ENCODE measurements at regions not wholly inside any gene's neighbourhood (a gene's known extent, or its start where the extent isn't known, plus 50 kb on each side); places are given as distances from the start of the nearest gene placed in this dataset.

DNA sequence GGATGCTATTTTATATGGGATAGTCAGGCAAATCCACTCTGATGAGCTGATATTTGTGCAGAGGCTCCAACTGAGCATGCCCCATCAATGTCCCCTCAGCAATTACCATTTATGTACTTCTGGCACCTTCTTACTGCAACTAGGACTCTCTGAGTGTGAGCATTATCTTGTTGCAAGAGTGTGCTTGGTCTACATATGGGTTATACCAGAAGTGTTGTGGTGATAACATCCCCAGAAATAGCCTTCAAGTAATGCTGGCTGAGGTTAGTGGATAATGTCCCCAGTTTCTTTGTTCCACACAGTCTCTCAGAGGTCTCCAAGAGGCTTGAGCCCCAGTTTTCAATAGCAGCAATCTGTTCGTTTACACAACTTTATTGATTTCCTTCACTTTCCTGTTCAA, 408.6 kb downstream of the JRKL start:
- TF ChIP-seq, protein P1, sequence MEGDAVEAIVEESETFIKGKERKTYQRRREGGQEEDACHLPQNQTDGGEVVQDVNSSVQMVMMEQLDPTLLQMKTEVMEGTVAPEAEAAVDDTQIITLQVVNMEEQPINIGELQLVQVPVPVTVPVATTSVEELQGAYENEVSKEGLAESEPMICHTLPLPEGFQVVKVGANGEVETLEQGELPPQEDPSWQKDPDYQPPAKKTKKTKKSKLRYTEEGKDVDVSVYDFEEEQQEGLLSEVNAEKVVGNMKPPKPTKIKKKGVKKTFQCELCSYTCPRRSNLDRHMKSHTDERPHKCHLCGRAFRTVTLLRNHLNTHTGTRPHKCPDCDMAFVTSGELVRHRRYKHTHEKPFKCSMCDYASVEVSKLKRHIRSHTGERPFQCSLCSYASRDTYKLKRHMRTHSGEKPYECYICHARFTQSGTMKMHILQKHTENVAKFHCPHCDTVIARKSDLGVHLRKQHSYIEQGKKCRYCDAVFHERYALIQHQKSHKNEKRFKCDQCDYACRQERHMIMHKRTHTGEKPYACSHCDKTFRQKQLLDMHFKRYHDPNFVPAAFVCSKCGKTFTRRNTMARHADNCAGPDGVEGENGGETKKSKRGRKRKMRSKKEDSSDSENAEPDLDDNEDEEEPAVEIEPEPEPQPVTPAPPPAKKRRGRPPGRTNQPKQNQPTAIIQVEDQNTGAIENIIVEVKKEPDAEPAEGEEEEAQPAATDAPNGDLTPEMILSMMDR (conservative IDR thresholded peaks at IDR 0.05; ENCODE audit: control insufficient read depth, insufficient read depth, low read depth, low read length), result no peak
- no peak overlapping the region for H3K4me3 ChIP-seq (ENCODE audit: control insufficient read depth, low read depth, low read length)
- DNase-seq (ENCODE audit: low read depth), result no peak

DNA sequence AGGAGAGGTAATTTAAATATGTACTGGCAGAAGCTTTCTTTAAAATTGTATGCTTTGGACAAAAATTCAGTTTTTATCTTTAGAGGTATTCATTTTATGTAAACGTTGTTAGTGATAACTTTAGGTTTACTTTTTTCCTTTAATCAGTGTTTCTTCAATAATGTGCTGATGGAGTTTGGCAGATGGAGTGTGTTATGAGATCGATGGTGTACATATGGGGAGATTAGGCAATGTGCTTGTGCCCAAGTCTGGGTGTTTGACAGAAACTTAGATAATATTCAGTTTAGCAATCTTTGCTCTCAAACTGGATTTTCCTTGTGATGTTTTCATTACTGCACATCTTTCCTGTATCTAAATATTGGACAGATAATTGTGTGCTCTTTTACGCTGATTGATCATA, 425.4 kb downstream of the JRKL start:
- H3K4me3 ChIP-seq (ENCODE audit: control insufficient read depth, low read depth, low read length), result no peak overlapping the region
- TF ChIP-seq, protein P1 (conservative IDR thresholded peaks at IDR 0.05; ENCODE audit: control insufficient read depth, insufficient read depth, low read depth, low read length), result no peak
- no peak for DNase-seq (ENCODE audit: low read depth)

DNA sequence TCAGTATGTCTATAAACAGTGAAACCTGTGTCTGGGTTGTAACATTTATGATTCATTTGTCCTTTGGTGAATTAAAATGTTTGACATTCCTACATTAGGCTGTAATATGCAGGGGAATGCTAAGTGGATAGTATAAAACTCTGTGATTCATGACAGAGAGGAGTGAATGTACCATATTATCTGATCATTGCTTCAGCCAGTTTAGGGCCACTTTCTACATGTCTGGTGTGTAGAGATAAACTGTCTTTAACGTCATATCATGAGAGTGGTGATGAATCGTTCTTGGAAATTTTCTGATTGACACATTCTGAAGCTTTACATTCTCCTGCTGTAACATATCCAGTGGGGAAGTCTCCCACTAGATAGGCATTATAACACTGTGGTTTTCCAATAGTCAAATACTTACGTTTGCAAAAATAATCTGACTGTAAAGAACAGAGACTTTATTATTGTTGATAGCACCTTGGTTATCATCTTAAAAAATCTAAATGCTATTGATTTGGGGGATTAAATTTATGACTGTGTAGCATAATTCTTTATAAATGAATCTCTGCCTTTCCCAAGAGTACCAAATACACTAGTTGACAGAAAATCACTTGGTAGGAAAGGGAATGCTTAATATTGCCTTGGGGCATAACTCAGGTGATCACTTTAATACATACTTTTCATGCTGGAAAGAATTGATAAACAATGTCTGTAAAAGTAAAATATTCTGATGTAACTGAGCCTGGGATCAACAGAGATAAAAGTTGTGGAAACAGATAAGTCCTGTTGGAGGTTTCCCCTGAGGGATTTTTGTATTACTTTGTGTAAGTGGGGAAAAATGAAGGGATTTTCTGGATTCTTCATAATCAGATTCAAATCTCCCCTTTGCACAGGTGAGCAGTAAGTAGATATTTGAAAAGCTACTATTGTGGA, 427.9 kb downstream of the JRKL start:
- DNase-seq (ENCODE audit: low read depth), result peak; percentile 9
- TF ChIP-seq, protein P1 (conservative IDR thresholded peaks at IDR 0.05; ENCODE audit: control insufficient read depth, insufficient read depth, low read depth, low read length), result no peak
- no peak overlapping the region for H3K4me3 ChIP-seq (ENCODE audit: control insufficient read depth, low read depth, low read length)

DNA sequence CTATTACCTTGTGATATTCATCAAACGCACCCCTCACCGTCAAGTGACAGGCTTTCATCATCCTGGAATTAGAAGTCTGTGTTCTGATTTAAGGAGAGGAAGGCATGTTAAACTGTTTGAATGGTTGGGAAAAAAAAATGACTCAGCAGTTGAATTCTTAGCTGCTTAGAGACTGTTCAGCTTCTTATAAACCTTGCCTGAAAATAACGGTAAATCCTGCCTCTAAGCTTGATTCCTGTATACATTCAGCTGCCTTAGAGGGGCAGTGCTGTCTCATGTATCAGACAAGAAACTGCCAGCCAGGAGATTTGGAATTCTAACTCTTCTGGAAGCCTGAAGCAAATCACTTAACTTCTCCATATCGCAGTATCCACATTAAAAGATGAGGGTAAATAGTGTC, 437.4 kb downstream of the JRKL start:
- TF ChIP-seq, protein P1 (conservative IDR thresholded peaks at IDR 0.05; ENCODE audit: control insufficient read depth, insufficient read depth, low read depth, low read length), result peak; percentile 18
- H3K4me3 ChIP-seq (ENCODE audit: control insufficient read depth, low read depth, low read length), result no peak overlapping the region
- DNase-seq (ENCODE audit: low read depth), result peak; percentile 43

DNA sequence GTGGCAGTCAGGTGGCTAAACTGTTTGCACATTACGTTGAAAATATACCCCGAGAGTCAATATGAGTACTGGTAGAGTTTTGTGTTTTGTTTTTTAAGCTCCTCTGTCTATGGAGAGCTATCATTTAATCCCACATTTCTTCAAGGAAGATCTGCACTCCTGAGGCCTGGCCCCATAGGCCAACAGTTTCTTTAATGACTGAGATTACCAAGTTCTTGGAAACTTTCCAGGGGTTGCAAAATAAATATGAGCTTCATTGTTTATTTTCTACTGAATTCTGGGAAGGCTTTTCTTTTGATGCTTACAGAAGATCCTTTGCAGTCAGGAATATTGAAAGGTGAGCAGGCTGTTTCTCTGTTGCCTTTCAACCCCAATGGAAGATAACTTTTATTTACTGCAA, 452.0 kb downstream of the JRKL start:
- no peak overlapping the region for H3K4me3 ChIP-seq (ENCODE audit: control insufficient read depth, low read depth, low read length)
- TF ChIP-seq, protein P1 (conservative IDR thresholded peaks at IDR 0.05; ENCODE audit: control insufficient read depth, insufficient read depth, low read depth, low read length), result no peak
- peak; percentile 3 for DNase-seq (ENCODE audit: low read depth)

DNA sequence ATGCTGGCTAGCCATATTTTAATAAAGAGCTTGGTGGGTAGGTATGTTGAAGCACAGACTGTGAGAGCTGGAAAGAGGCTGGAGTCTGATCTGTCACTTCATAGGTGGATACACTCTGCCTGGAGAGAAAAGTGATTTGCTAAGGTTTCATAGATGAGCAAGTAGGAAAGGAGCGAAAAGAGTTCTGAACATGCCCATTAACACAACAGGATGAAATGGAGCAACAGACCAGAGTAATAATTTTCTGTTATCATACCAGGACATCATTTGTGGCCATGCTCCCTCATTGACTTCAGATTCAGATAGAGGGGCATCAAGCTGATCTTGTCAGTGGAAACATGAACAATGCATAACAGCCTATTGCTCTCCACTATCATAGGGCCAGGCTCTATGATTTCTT, 452.9 kb downstream of the JRKL start:
- H3K4me3 ChIP-seq (ENCODE audit: control insufficient read depth, low read depth, low read length), result no peak overlapping the region
- DNase-seq (ENCODE audit: low read depth), result no peak
- TF ChIP-seq, protein P1 (conservative IDR thresholded peaks at IDR 0.05; ENCODE audit: control insufficient read depth, insufficient read depth, low read depth, low read length), result no peak

All from fibroblast of mammary gland (primary cell).